SU-DHL-6 (cell line): ENCODE measurements at regions not wholly inside any gene's neighbourhood (a gene's known extent, or its start where the extent isn't known, plus 50 kb on each side); places are given as distances from the start of the nearest gene placed in this dataset.

Source experiments
- CTCF ChIP-seq: fragments of 200-600 bp; sonication (generic); IDR thresholded peaks from one replicate; pipeline ENCODE4 v1.5.1; 2017; ENCODE audit warnings: antibody characterized with exemption, mild to moderate bottlenecking, low read length, moderate library complexity; ENCODE audit not compliant: insufficient read depth, poor library complexity, severe bottlenecking
- EZH2phosphoT487 ChIP-seq: fragments of 200-600 bp; sonication (generic), shearing (Covaris generic); conservative IDR thresholded peaks from 2 replicates; pipeline ENCODE4 v1.6.1; 2018; ENCODE audit warnings: mild to moderate bottlenecking, antibody characterized with exemption, low read length, moderate library complexity, mixed read lengths

GRCh38 chr2:126834006-126834659 lies 64.6 kb upstream of the TEX51 start:
- TF ChIP-seq CTCF = no peak
- no peak for TF ChIP-seq EZH2phosphoT487
